ENCODE measurements at regions not wholly inside any gene's neighbourhood (a gene's known extent, or its start where the extent isn't known, plus 50 kb on each side); places are given as distances from the start of the nearest gene placed in this dataset.

DNA sequence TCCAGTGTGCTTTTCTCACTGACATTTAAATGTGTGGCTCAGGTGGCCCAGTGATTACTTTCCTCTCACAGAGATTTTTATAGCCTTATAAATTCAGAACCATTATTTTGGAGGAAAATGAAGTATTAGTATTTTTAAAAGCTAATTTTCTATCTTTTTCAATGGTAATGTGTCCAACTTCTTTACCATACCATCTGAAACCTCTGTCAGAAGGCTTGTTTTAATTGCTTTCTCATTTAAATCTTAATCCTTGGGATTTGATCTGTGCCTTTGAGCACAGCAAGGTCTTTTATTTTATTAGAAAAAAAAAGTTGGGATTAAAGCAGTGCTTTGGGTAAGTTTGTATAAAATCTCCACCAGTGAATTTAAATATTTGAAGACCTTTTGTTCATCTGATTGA lies 452.3 kb upstream of the RAG2 start:
- Histone ChIP-seq H2AFZ (no peak overlapping the region), H3K9me3 (ENCODE audit: low read depth) (no peaks in the 10 kb centered on the region), H3K36me3 (ENCODE audit: low read depth) (no peaks in the 10 kb centered on the region), H3K4me3 (no peak overlapping the region), H3K79me2 (ENCODE audit: insufficient read depth) (no peaks in the 10 kb centered on the region), H3K27ac (no peak overlapping the region), H3K4me2 (ENCODE audit: unreplicated experiment) (no peak overlapping the region), H3K9ac (no peak overlapping the region), H3F3A (ENCODE audit: insufficient read depth) (no peaks in the 10 kb centered on the region), H3K4me1 (ENCODE audit: insufficient read depth) (no peaks in the 10 kb centered on the region), H3K27me3 (replicated peaks; ENCODE audit: insufficient read depth) (no peaks in the 10 kb centered on the region), H4K20me1 (ENCODE audit: insufficient read depth) (no peaks in the 10 kb centered on the region), H3K9me2 (ENCODE audit: insufficient read depth) (no peaks in the 10 kb centered on the region)
- in situ Hi-C loops (cut with MboI): no loop called here
- DNase-seq: no peak
- no peak for TF ChIP-seq EZH2phosphoT487 (IDR thresholded peaks at IDR 0.05; ENCODE audit: insufficient read depth, low read depth)
- no peak for TF ChIP-seq EZH2 (IDR thresholded peaks at IDR 0.05; ENCODE audit: insufficient read depth, poor library complexity, severe bottlenecking)

GRCh38 chr11:37040921-37041320 lies 442.9 kb upstream of the RAG2 start:
- no peaks in the 10 kb centered on the region for H4K20me1 ChIP-seq (ENCODE audit: insufficient read depth)
- H2AFZ ChIP-seq: no peak overlapping the region
- no peak overlapping the region for H3K27ac ChIP-seq
- H3K4me3 ChIP-seq: no peak overlapping the region
- in situ Hi-C loops (cut with MboI): no loop called here
- H3K79me2 ChIP-seq (ENCODE audit: insufficient read depth): no peaks in the 10 kb centered on the region
- TF ChIP-seq EZH2phosphoT487 (IDR thresholded peaks at IDR 0.05; ENCODE audit: insufficient read depth, low read depth) (no peak), EZH2 (IDR thresholded peaks at IDR 0.05; ENCODE audit: insufficient read depth, poor library complexity, severe bottlenecking) (no peak)
- H3K9ac ChIP-seq: no peak overlapping the region
- no peaks in the 10 kb centered on the region for H3K36me3 ChIP-seq (ENCODE audit: low read depth)
- H3K9me3 ChIP-seq (ENCODE audit: low read depth): no peaks in the 10 kb centered on the region
- no peaks in the 10 kb centered on the region for H3K9me2 ChIP-seq (ENCODE audit: insufficient read depth)
- no peaks in the 10 kb centered on the region for H3K4me1 ChIP-seq (ENCODE audit: insufficient read depth)
- no peaks in the 10 kb centered on the region for H3F3A ChIP-seq (ENCODE audit: insufficient read depth)
- no peak overlapping the region for H3K4me2 ChIP-seq (ENCODE audit: unreplicated experiment)
- H3K27me3 ChIP-seq (replicated peaks; ENCODE audit: insufficient read depth): no peaks in the 10 kb centered on the region
- DNase-seq: no peak

GRCh38 chr11:37038911-37039310 lies 440.9 kb upstream of the RAG2 start:
- WGBS, 2 experiments (ENCODE audit: low coverage in 1 of 2, low lambda C conversion rate in 2 of 2, missing lambda C conversion rate in 2 of 2): 4 to 8% methylated on average over 3 of the region's 3 CpGs

GRCh38 chr11:37026741-37027140 lies 428.7 kb upstream of the RAG2 start:
- TF ChIP-seq EZH2 (IDR thresholded peaks at IDR 0.05; ENCODE audit: insufficient read depth, poor library complexity, severe bottlenecking) (no peak), EZH2phosphoT487 (IDR thresholded peaks at IDR 0.05; ENCODE audit: insufficient read depth, low read depth) (no peak)
- Histone ChIP-seq H4K20me1 (ENCODE audit: insufficient read depth) (no peaks in the 10 kb centered on the region), H3K79me2 (ENCODE audit: insufficient read depth) (no peaks in the 10 kb centered on the region), H3K4me3 (no peak overlapping the region), H3K4me2 (ENCODE audit: unreplicated experiment) (no peak overlapping the region), H3K36me3 (ENCODE audit: low read depth) (no peaks in the 10 kb centered on the region), H3K9me3 (ENCODE audit: low read depth) (no peaks in the 10 kb centered on the region), H3K27ac (no peak overlapping the region), H3K4me1 (ENCODE audit: insufficient read depth) (no peaks in the 10 kb centered on the region), H3K27me3 (replicated peaks; ENCODE audit: insufficient read depth) (no peaks in the 10 kb centered on the region), H3K9ac (no peak overlapping the region), H3F3A (ENCODE audit: insufficient read depth) (no peaks in the 10 kb centered on the region), H2AFZ (no peak overlapping the region), H3K9me2 (ENCODE audit: insufficient read depth) (no peaks in the 10 kb centered on the region)
- DNase-seq: no peak
- 5 to 6% methylated on average over 5 of the region's 5 CpGs for WGBS, 2 experiments (ENCODE audit: low coverage in 1 of 2, low lambda C conversion rate in 2 of 2, missing lambda C conversion rate in 2 of 2)
- in situ Hi-C loops (cut with MboI): no loop called here

More at GRCh38 chr11:37038911-37039310, 440.9 kb upstream of the RAG2 start:
- no peaks in the 10 kb centered on the region for H3K4me1 ChIP-seq (ENCODE audit: insufficient read depth)
- H4K20me1 ChIP-seq (ENCODE audit: insufficient read depth): no peaks in the 10 kb centered on the region
- DNase-seq: no peak
- H3K27me3 ChIP-seq (replicated peaks; ENCODE audit: insufficient read depth): no peaks in the 10 kb centered on the region
- in situ Hi-C loops (cut with MboI): no loop called here
- H3F3A ChIP-seq (ENCODE audit: insufficient read depth): no peaks in the 10 kb centered on the region
- no peak overlapping the region for H3K4me3 ChIP-seq
- no peak overlapping the region for H3K4me2 ChIP-seq (ENCODE audit: unreplicated experiment)
- TF ChIP-seq EZH2 (IDR thresholded peaks at IDR 0.05; ENCODE audit: insufficient read depth, poor library complexity, severe bottlenecking) (no peak), EZH2phosphoT487 (IDR thresholded peaks at IDR 0.05; ENCODE audit: insufficient read depth, low read depth) (no peak)
- H2AFZ ChIP-seq: no peak overlapping the region
- H3K79me2 ChIP-seq (ENCODE audit: insufficient read depth): no peaks in the 10 kb centered on the region
- no peaks in the 10 kb centered on the region for H3K36me3 ChIP-seq (ENCODE audit: low read depth)
- H3K9ac ChIP-seq: no peak overlapping the region
- H3K27ac ChIP-seq: no peak overlapping the region
- H3K9me2 ChIP-seq (ENCODE audit: insufficient read depth): no peaks in the 10 kb centered on the region
- H3K9me3 ChIP-seq (ENCODE audit: low read depth): no peaks in the 10 kb centered on the region

DNA sequence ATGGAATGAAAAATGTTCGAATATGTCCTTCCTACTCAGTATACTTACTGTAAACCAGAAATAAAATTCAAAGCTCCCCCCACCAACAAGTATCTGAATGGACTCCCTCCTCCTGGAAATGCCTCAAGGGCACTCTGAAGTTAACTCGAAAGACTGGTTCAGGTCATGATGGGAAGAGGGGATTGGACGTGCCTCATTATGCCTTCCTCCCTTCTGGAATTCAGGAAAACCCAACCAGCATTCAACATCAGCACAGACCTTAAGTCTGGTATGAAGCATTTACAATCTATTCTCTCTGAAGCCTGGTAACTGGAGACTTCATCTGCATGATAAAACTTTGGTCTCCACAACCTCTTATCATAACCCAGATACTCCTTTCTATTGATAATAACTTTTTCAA lies 428.3 kb upstream of the RAG2 start:
- Histone ChIP-seq H3K9me3 (ENCODE audit: low read depth) (no peaks in the 10 kb centered on the region), H4K20me1 (ENCODE audit: insufficient read depth) (no peaks in the 10 kb centered on the region), H3K4me3 (no peak overlapping the region), H3K27me3 (replicated peaks; ENCODE audit: insufficient read depth) (no peaks in the 10 kb centered on the region), H2AFZ (no peak overlapping the region), H3K79me2 (ENCODE audit: insufficient read depth) (no peaks in the 10 kb centered on the region), H3K4me2 (ENCODE audit: unreplicated experiment) (no peak overlapping the region), H3K4me1 (ENCODE audit: insufficient read depth) (no peaks in the 10 kb centered on the region), H3K9me2 (ENCODE audit: insufficient read depth) (no peaks in the 10 kb centered on the region), H3K36me3 (ENCODE audit: low read depth) (no peaks in the 10 kb centered on the region), H3F3A (ENCODE audit: insufficient read depth) (no peaks in the 10 kb centered on the region), H3K27ac (no peak overlapping the region), H3K9ac (no peak overlapping the region)
- DNase-seq: no peak
- no peak for TF ChIP-seq EZH2 (IDR thresholded peaks at IDR 0.05; ENCODE audit: insufficient read depth, poor library complexity, severe bottlenecking)
- no peak for TF ChIP-seq EZH2phosphoT487 (IDR thresholded peaks at IDR 0.05; ENCODE audit: insufficient read depth, low read depth)
- 0 to 1% methylated on average over 3 of the region's 3 CpGs for WGBS, 2 experiments (ENCODE audit: low coverage in 1 of 2, low lambda C conversion rate in 2 of 2, missing lambda C conversion rate in 2 of 2)
- in situ Hi-C loops (cut with MboI): no loop called here

Measured in GM23248 (cell line).